ENCODE measurements at regions not wholly inside any gene's neighbourhood (a gene's known extent, or its start where the extent isn't known, plus 50 kb on each side); places are given as distances from the start of the nearest gene placed in this dataset.
A peak's percentile ranks its signal among the peaks of the same experiment; 100 is the strongest.

- peak in 1 of 4 donors; percentile 48 for ATAC-seq
- no peak for DNase-seq
Measured at GRCh38 chr7:68718097-68718551, 880.2 kb upstream of the AUTS2 start.

GRCh38 chr7:68720697-68721096 is 877.6 kb upstream of the AUTS2 start:
- Histone ChIP-seq H3K9me3 (peaks cover 0 to 10% (median 0%) of the 10 kb centered on the region in 12 donors), H3K4me3 (no peak overlapping the region), H3K36me3 (no peaks in the 10 kb centered on the region), H3K27me3 (peaks cover 0 to under 1% (median 0%) of the 10 kb centered on the region in 9 donors), H3K4me1 (peaks cover 0 to 12% (median 3%) of the 10 kb centered on the region in 12 donors), H3K27ac (no peak overlapping the region)
- 80 to 91% (median 88%) methylated on average over 5 of the region's 5 CpGs for WGBS, 4 donors
- DNase-seq, result no peak
- TF ChIP-seq CTCF (IDR thresholded peaks at IDR 0.05) (no peak), POLR2A (IDR thresholded peaks at IDR 0.05) (no peak)
- no peak for ATAC-seq
- intact Hi-C loops (cut with DNase I), result no loop called here

More at GRCh38 chr7:68718097-68718551, 880.2 kb upstream of the AUTS2 start:
- no peak for TF ChIP-seq POLR2A (IDR thresholded peaks at IDR 0.05)
- no peak for TF ChIP-seq CTCF (IDR thresholded peaks at IDR 0.05)
- Histone ChIP-seq H3K27me3 (no peaks in the 10 kb centered on the region), H3K4me3 (no peak overlapping the region), H3K4me1 (peaks cover 0 to 12% (median 3%) of the 10 kb centered on the region in 12 donors), H3K9me3 (peaks cover 0 to 10% (median 0%) of the 10 kb centered on the region in 12 donors), H3K27ac (no peak overlapping the region), H3K36me3 (no peaks in the 10 kb centered on the region)
- 0 to 7% (median 4%) methylated on average over 1 of the region's 1 CpG for WGBS, 4 donors
- intact Hi-C loops (cut with DNase I), result no loop called here

GRCh38 chr7:68722044-68722443 is 876.2 kb upstream of the AUTS2 start:
- Histone ChIP-seq H3K36me3 (no peaks in the 10 kb centered on the region), H3K27ac (no peak overlapping the region), H3K9me3 (peaks cover 0 to 10% (median 0%) of the 10 kb centered on the region in 12 donors), H3K27me3 (peaks cover 0 to 14% (median 0%) of the 10 kb centered on the region in 9 donors), H3K4me3 (no peak overlapping the region), H3K4me1 (peaks cover 0 to 12% (median 3%) of the 10 kb centered on the region in 12 donors)
- 85 to 95% (median 88%) methylated on average over 1 of the region's 1 CpG for WGBS, 4 donors
- TF ChIP-seq POLR2A (IDR thresholded peaks at IDR 0.05) (no peak), CTCF (IDR thresholded peaks at IDR 0.05) (no peak)
- intact Hi-C loops (cut with DNase I), result no loop called here
- ATAC-seq, result no peak
- DNase-seq, result no peak

- no peaks in the 10 kb centered on the region for H3K36me3 ChIP-seq
- H3K4me1 ChIP-seq, result no peaks in the 10 kb centered on the region
- no peak for DNase-seq
- peaks cover 0 to 26% (median 0%) of the 10 kb centered on the region in 9 donors for H3K27me3 ChIP-seq
- whole genome bisulfite sequencing, 4 donors, result 79 to 86% (median 83%) methylated on average over 6 of the region's 6 CpGs
- H3K9me3 ChIP-seq, result no peaks in the 10 kb centered on the region
- ATAC-seq, result no peak
- H3K27ac ChIP-seq, result no peak overlapping the region
- no peak overlapping the region for H3K4me3 ChIP-seq
- intact Hi-C loops (cut with DNase I), result no loop called here
- TF ChIP-seq CTCF (IDR thresholded peaks at IDR 0.05) (no peak), POLR2A (IDR thresholded peaks at IDR 0.05) (no peak)
Measured at GRCh38 chr7:68724965-68725364, 873.3 kb upstream of the AUTS2 start.
